ENCODE measurements at regions not wholly inside any gene's neighbourhood (a gene's known extent, or its start where the extent isn't known, plus 50 kb on each side); places are given as distances from the start of the nearest gene placed in this dataset.

GRCh38 chr2:95759481-95760246 is 167.9 kb downstream of the TRIM43 start:
- H3K9me2 ChIP-seq (ENCODE audit: insufficient read depth): no peaks in the 10 kb centered on the region
- no peaks in the 10 kb centered on the region for H4K20me1 ChIP-seq (ENCODE audit: insufficient read depth)
- H3K27ac ChIP-seq (ENCODE audit: low read depth, low read length): no peak overlapping the region
- DNase-seq (ENCODE audit: low read depth, low spot score) (no peak), ATAC-seq (no peak)
- TF ChIP-seq SRF (IDR thresholded peaks at IDR 0.05; ENCODE audit: low read depth) (no peak), MAX (IDR thresholded peaks at IDR 0.05) (no peak), EGR1 (IDR thresholded peaks at IDR 0.05; ENCODE audit: low read depth) (no peak), CBX3 (IDR thresholded peaks at IDR 0.05; ENCODE audit: low read depth) (no peak)
- H2AFZ ChIP-seq (ENCODE audit: low read depth, low read length, poor library complexity, severe bottlenecking): no peak overlapping the region
- H3K4me3 ChIP-seq (replicated peaks in 1 of 2; ENCODE audit: low read depth in 1 of 2, low read length in 2 of 2): no peak overlapping the region
- BruUV-seq (replicated peaks): no TSS peak
- CTCF ChIA-PET: no interaction called here
- peaks cover 0 to 8% of the 10 kb centered on the region in 2 experiments; a peak in 1 of 4 replicates for H3K4me1 ChIP-seq (ENCODE audit: control insufficient read depth in 1 of 2, insufficient read depth in 2 of 2, low read length in 2 of 2)
- H3K79me2 ChIP-seq (ENCODE audit: insufficient read depth, low read length): no peaks in the 10 kb centered on the region
- POLR2A ChIA-PET: no interaction called here
- no peaks in the 10 kb centered on the region for H3K9me3 ChIP-seq (ENCODE audit: control insufficient read depth in 1 of 2, insufficient read depth in 1 of 2, low read depth in 1 of 2, low read length in 2 of 2)
- H3K36me3 ChIP-seq (ENCODE audit: control insufficient read depth in 1 of 2, insufficient read depth in 2 of 2, low read length in 2 of 2): no peaks in the 10 kb centered on the region
- no peak overlapping the region for H3K4me2 ChIP-seq (ENCODE audit: low read length)
- no peaks in the 10 kb centered on the region for H3K27me3 ChIP-seq (ENCODE audit: insufficient read depth, low read length)
- H3K9ac ChIP-seq (ENCODE audit: low read length): no peak overlapping the region
- RAD21 ChIA-PET (ENCODE audit: low non-redundant PET in 1 of 2, low total read pairs in 2 of 2, uncharacterized antibody in 2 of 2, unreplicated experiment in 2 of 2): no interaction called here
- intact Hi-C loops (cut with micrococcal nuclease): no loop called here

- ChIA-PET RAD21 (ENCODE audit: low non-redundant PET in 1 of 2, low total read pairs in 2 of 2, uncharacterized antibody in 2 of 2, unreplicated experiment in 2 of 2) (no interaction called here), POLR2A (no interaction called here), CTCF (no interaction called here)
- intact Hi-C loops (cut with micrococcal nuclease): no loop called here
- H3K4me1 ChIP-seq (ENCODE audit: control insufficient read depth in 1 of 2, insufficient read depth in 2 of 2, low read length in 2 of 2): peaks cover 0 to 8% of the 10 kb centered on the region in 2 experiments; a peak in 1 of 4 replicates
- DNase-seq (ENCODE audit: low read depth, low spot score) (peak; percentile 10), ATAC-seq (peak; percentile 79)
- BruUV-seq (replicated peaks): no TSS peak
- H3K27me3 ChIP-seq (ENCODE audit: insufficient read depth, low read length): no peaks in the 10 kb centered on the region
- H4K20me1 ChIP-seq (ENCODE audit: insufficient read depth): no peaks in the 10 kb centered on the region
- H3K4me3 ChIP-seq (replicated peaks in 1 of 2; ENCODE audit: low read depth in 1 of 2, low read length in 2 of 2): no peak overlapping the region
- no peaks in the 10 kb centered on the region for H3K9me3 ChIP-seq (ENCODE audit: control insufficient read depth in 1 of 2, insufficient read depth in 1 of 2, low read depth in 1 of 2, low read length in 2 of 2)
- no peaks in the 10 kb centered on the region for H3K36me3 ChIP-seq (ENCODE audit: control insufficient read depth in 1 of 2, insufficient read depth in 2 of 2, low read length in 2 of 2)
- no peak overlapping the region for H3K9ac ChIP-seq (ENCODE audit: low read length)
- H3K4me2 ChIP-seq (ENCODE audit: low read length): 0 out of 2 replicates have a peak overlapping the region, but pooled peaks have one; percentile 19
- TF ChIP-seq MAX (IDR thresholded peaks at IDR 0.05) (peak; percentile 36; the same call in 1 of the 2 replicates), ZFX (IDR thresholded peaks at IDR 0.05) (no peak), CEBPB (IDR thresholded peaks at IDR 0.05; ENCODE audit: low read depth) (peak; percentile 47; the same call in 1 of the 2 replicates), TCF7L2 (IDR thresholded peaks at IDR 0.05; ENCODE audit: borderline replicate concordance, extremely low read depth, insufficient read depth, insufficient read length) (no peak), EGR1 (IDR thresholded peaks at IDR 0.05; ENCODE audit: low read depth) (peak; percentile 40; the same call in 1 of the 2 replicates)
- no peaks in the 10 kb centered on the region for H3K79me2 ChIP-seq (ENCODE audit: insufficient read depth, low read length)
- no peak overlapping the region for H2AFZ ChIP-seq (ENCODE audit: low read depth, low read length, poor library complexity, severe bottlenecking)
- H3K9me2 ChIP-seq (ENCODE audit: insufficient read depth): no peaks in the 10 kb centered on the region
- H3K27ac ChIP-seq (ENCODE audit: low read depth, low read length): no peak overlapping the region
Measured at GRCh38 chr2:95760806-95761525, 169.2 kb downstream of the TRIM43 start.

Data from HCT116 (cell line).